HCT116 (cell line): ENCODE measurements at regions not wholly inside any gene's neighbourhood (a gene's known extent, or its start where the extent isn't known, plus 50 kb on each side); places are given as distances from the start of the nearest gene placed in this dataset.

Experiments
- ATAC-seq: fragments of 200-7000 bp; cut with Tn5 transposase; 2 replicates; pipeline ENCODE4 v1.9.1; 2020; ENCODE audit warnings: mild to moderate bottlenecking, moderate library complexity
- BruUV-seq: library from RNA; stranded (reverse); fragments of 400-500 nt; replicated peaks from 2 replicates; lab custom pipeline; 2021; lab: Mats Ljungman, UMichigan
- CTCF ChIA-PET: fragments of 300-600 bp; sonication (Branson Sonifier 250); formaldehyde crosslinking; loops from one replicate; lab custom pipeline; 2021; ENCODE audit warnings: antibody characterized with exemption; lab: Charles Lee
- POLR2A ChIA-PET: fragments of 300-600, 350-600 bp; sonication (Branson Sonifier 250); formaldehyde crosslinking; loops from one replicate; lab custom pipeline; 2021; ENCODE audit warnings: antibody characterized with exemption; lab: Charles Lee
- RAD21 ChIA-PET, 2 experiments: fragments of 300-600 bp; sonication (Branson Sonifier 250); formaldehyde crosslinking; loops; one replicate each; lab custom pipeline; 2023; ENCODE audit warnings: low total read pairs in 2 of 2; ENCODE audit not compliant: uncharacterized antibody in 2 of 2, unreplicated experiment in 2 of 2, low non-redundant PET in 1 of 2; lab: Charles Lee
- DNase-seq: peaks from one replicate; pipeline ENCODE4 v3.0.0-alpha.2; 2010; ENCODE audit warnings: low read depth, low spot score
- H2AFZ ChIP-seq: fragments of 200-600 bp; shearing (Covaris generic), sonication (generic); 2 replicates; pipeline ENCODE4 v1.6.1; 2017; ENCODE audit warnings: low read depth, mixed run types, mixed read lengths, antibody characterized with exemption, low read length; ENCODE audit not compliant: poor library complexity, severe bottlenecking
- H3K27ac ChIP-seq: 2 replicates; pipeline ENCODE4 v1.5.1; 2012; ENCODE audit warnings: low read depth, low read length
- H3K27me3 ChIP-seq: fragments of 200-600 bp; sonication (generic); 2 replicates; pipeline ENCODE4 v1.6.1; 2016; ENCODE audit warnings: mixed run types, low read length, mixed read lengths; ENCODE audit not compliant: insufficient read depth
- H3K36me3 ChIP-seq, 2 experiments: fragments of 200-500 bp in 1 of 2; fragments of 200-600 bp in 1 of 2; sonication (Bioruptor generic) in 1 of 2; sonication (generic) in 1 of 2; 2 replicates each; pipeline versions ENCODE4 v1.5.1 to v1.6.1; 2014 to 2016; ENCODE audit warnings: low read length in 2 of 2, inconsistent platforms in 1 of 2, mixed read lengths in 1 of 2, mixed run types in 1 of 2; ENCODE audit not compliant: insufficient read depth in 2 of 2, control insufficient read depth in 1 of 2
- H3K4me1 ChIP-seq, 2 experiments: fragments of 200-600 bp in 1 of 2; sonication (generic) in 1 of 2; 2 replicates each; pipeline versions ENCODE4 v1.5.1 to v1.6.1; 2012 to 2017; ENCODE audit warnings: low read length in 2 of 2, inconsistent platforms in 1 of 2, mild to moderate bottlenecking in 1 of 2, mixed read lengths in 1 of 2, mixed run types in 1 of 2, moderate library complexity in 1 of 2; ENCODE audit not compliant: insufficient read depth in 2 of 2, control insufficient read depth in 1 of 2
- H3K4me2 ChIP-seq: fragments of 200-600 bp; sonication (generic); 2 replicates; pipeline ENCODE4 v1.6.1; 2017; ENCODE audit warnings: mixed run types, low read length, mixed read lengths
- H3K4me3 ChIP-seq, 2 experiments: fragments of 200-600 bp in 1 of 2; sonication (generic) in 1 of 2; replicated peaks in 1 of 2; 2 replicates each; pipeline ENCODE4 v1.5.1; 2011 to 2016; ENCODE audit warnings: low read length in 2 of 2, control low read depth in 1 of 2, low read depth in 1 of 2, mild to moderate bottlenecking in 1 of 2, mixed read lengths in 1 of 2, mixed run types in 1 of 2
- H3K79me2 ChIP-seq: fragments of 200-600 bp; sonication (generic); 2 replicates; pipeline ENCODE4 v1.6.1; 2017; ENCODE audit warnings: mild to moderate bottlenecking, mixed run types, low read length, moderate library complexity, mixed read lengths; ENCODE audit not compliant: insufficient read depth
- H3K9ac ChIP-seq: fragments of 200-600 bp; sonication (generic); 2 replicates; pipeline ENCODE4 v1.6.1; 2016; ENCODE audit warnings: low read length, mixed read lengths
- H3K9me2 ChIP-seq: fragments of 200-600 bp; sonication (generic), shearing (Covaris generic); 2 replicates; pipeline ENCODE4 v1.6.1; 2017; ENCODE audit warnings: mixed run types, mild to moderate bottlenecking, moderate library complexity; ENCODE audit not compliant: insufficient read depth
- H3K9me3 ChIP-seq, 2 experiments: fragments of 200-500 bp in 1 of 2; fragments of 200-600 bp in 1 of 2; sonication (Bioruptor generic) in 1 of 2; sonication (generic) in 1 of 2; 2 replicates each; pipeline ENCODE4 v1.6.1; 2014 to 2017; ENCODE audit warnings: low read length in 2 of 2, mixed read lengths in 2 of 2, inconsistent platforms in 1 of 2, low read depth in 1 of 2, mild to moderate bottlenecking in 1 of 2, mixed run types in 1 of 2, moderate library complexity in 1 of 2; ENCODE audit not compliant: control insufficient read depth in 1 of 2, insufficient read depth in 1 of 2
- H4K20me1 ChIP-seq: fragments of 200-600 bp; sonication (generic), shearing (Covaris generic); 2 replicates; pipeline ENCODE4 v1.6.1; 2017; ENCODE audit warnings: mixed run types, mild to moderate bottlenecking, moderate library complexity; ENCODE audit not compliant: insufficient read depth
- CEBPB ChIP-seq: IDR thresholded peaks from 2 replicates; pipeline ENCODE4 v1.6.1; 2012; ENCODE audit warnings: low read depth
- EGR1 ChIP-seq: IDR thresholded peaks from 2 replicates; pipeline ENCODE4 v1.6.1; 2012; ENCODE audit warnings: low read depth
- EZH2 ChIP-seq: fragments of 200-600 bp; sonication (generic); IDR thresholded peaks from 2 replicates; pipeline ENCODE4 v1.6.1; 2017; ENCODE audit warnings: antibody characterized with exemption, mixed run types
- SIN3A ChIP-seq: IDR thresholded peaks from 2 replicates; pipeline ENCODE4 v1.6.1; 2012; ENCODE audit warnings: low read depth
- SP1 ChIP-seq: IDR thresholded peaks from 2 replicates; pipeline ENCODE4 v1.6.1; 2012; ENCODE audit warnings: low read depth
- ZBTB33 ChIP-seq: IDR thresholded peaks from 2 replicates; pipeline ENCODE4 v1.6.1; 2011; ENCODE audit warnings: mild to moderate bottlenecking, low read length, moderate library complexity; ENCODE audit not compliant: insufficient replicate concordance; ENCODE audit errors: extremely low read depth
- ZFX ChIP-seq: fragments of 450-650 bp; IDR thresholded peaks from 2 replicates; pipeline ENCODE4 v1.6.1; 2017
- ZNF274 ChIP-seq: fragments of 200-500 bp; sonication (Bioruptor generic); IDR thresholded peaks from 2 replicates; pipeline ENCODE4 v1.6.1; 2014; ENCODE audit warnings: mild to moderate bottlenecking, low read depth, low read length, inconsistent platforms
- intact Hi-C: fragments of 100-400 bp; cut with micrococcal nuclease; formaldehyde crosslinking; loops from 2 replicates; pipeline ENCODE4 v1.10.0; 2022

DNA sequence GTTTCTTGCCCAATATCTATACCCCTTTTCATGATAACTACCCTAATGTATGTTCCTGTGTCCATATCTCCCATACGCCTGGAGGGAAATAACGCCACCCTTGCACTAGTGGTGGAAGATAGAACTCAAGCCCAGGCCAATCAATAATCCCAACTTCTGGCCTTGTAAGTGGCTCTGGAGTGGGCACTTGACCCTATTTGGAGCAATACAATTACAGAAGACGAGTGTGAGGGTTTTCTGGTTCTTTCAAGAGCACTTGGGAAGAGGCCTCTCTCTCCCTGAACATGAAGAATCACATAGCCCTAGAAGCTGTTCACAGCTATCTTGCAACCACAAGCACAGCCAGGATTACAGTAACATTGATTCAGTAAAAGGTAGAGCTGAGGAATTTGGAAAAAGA is 217.9 kb downstream of the RAB11FIP4 start:
- Histone ChIP-seq H2AFZ (no peak overlapping the region), H3K36me3 (no peaks in the 10 kb centered on the region), H3K9me3 (no peaks in the 10 kb centered on the region), H3K79me2 (no peaks in the 10 kb centered on the region), H3K27me3 (no peaks in the 10 kb centered on the region), H3K4me1 (no peaks in the 10 kb centered on the region), H3K4me3 (no peak overlapping the region), H3K4me2 (no peak overlapping the region), H4K20me1 (no peaks in the 10 kb centered on the region), H3K9me2 (no peaks in the 10 kb centered on the region), H3K27ac (no peak overlapping the region), H3K9ac (no peak overlapping the region)
- intact Hi-C loops: no loop called here
- BruUV-seq: no TSS peak
- ChIA-PET POLR2A (no interaction called here), CTCF (no interaction called here), RAD21 (no interaction called here)
- DNase-seq: no peak
- ATAC-seq: no peak
- TF ChIP-seq ZFX: no peak
- no peak for TF ChIP-seq SIN3A
- no peak for TF ChIP-seq CEBPB
- no peak for TF ChIP-seq ZBTB33

DNA sequence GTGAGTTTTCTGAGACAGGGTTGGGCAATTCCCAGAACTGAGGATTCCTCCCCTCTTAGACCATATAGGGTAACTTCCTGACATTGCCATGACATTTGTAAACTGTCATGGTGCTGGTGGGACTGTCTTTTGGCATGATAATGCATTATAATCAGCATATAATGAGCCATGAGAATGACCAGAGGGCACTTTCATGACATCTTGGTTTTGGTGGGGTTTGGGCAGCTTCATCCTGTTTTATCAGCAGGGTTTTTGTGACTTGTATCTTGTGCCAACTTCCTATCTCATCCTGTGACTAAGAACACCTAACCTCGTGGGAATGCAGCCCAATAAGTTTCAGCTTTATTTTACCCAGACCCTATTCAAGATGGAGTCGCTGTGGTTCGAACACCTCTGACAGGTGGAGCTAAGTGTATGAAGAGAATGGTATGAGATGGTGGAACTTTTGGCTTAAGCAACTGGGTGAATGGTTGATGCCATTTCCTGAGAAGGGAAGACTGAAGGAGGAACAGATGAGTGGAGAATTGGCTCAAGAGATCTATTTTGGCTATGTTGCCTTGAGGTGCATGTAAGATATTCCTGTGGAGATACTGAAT is 217.3 kb downstream of the RAB11FIP4 start:
- TF ChIP-seq ZNF274 (no peak), EZH2 (no peak), EGR1 (no peak), SP1 (no peak)

More for the DNA sequence above, 217.3 kb downstream of the RAB11FIP4 start:
- POLR2A ChIA-PET: no interaction called here
- Histone ChIP-seq H3K79me2 (no peaks in the 10 kb centered on the region), H2AFZ (no peak overlapping the region), H3K4me3 (no peak overlapping the region), H3K9me3 (no peaks in the 10 kb centered on the region), H4K20me1 (no peaks in the 10 kb centered on the region), H3K4me1 (no peaks in the 10 kb centered on the region), H3K36me3 (no peaks in the 10 kb centered on the region), H3K9ac (no peak overlapping the region), H3K9me2 (no peaks in the 10 kb centered on the region), H3K27me3 (no peaks in the 10 kb centered on the region), H3K4me2 (no peak overlapping the region), H3K27ac (no peak overlapping the region)
- BruUV-seq: no TSS peak
- intact Hi-C loops: no loop called here
- no peak for DNase-seq
- RAD21 ChIA-PET: no interaction called here
- CTCF ChIA-PET: no interaction called here
- no peak for ATAC-seq
